Ovary (tissue), 3 donors: ENCODE measurements at regions not wholly inside any gene's neighbourhood (a gene's known extent, or its start where the extent isn't known, plus 50 kb on each side); places are given as distances from the start of the nearest gene placed in this dataset.

Source experiments
- EP300 ChIP-seq: sonication (generic); formaldehyde crosslinking; IDR thresholded peaks from one replicate; pipeline ENCODE4 v1.6.1; 2017; ENCODE audit warnings: antibody characterized with exemption
- TF ChIP-seq, protein P1 (sequence below), 3 donors: fragments of 450-650 bp in 2 of 3; fragments of 200-600 bp in 1 of 3; IDR thresholded peaks; one replicate each; pipeline versions ENCODE4 v1.5.1 to v1.8.0; 2016 to 2022; ENCODE audit warnings: antibody characterized with exemption in 3 of 3, mild to moderate bottlenecking in 1 of 3
- donor health status: DM: no; HTN: no; CAD: no.

DNA sequence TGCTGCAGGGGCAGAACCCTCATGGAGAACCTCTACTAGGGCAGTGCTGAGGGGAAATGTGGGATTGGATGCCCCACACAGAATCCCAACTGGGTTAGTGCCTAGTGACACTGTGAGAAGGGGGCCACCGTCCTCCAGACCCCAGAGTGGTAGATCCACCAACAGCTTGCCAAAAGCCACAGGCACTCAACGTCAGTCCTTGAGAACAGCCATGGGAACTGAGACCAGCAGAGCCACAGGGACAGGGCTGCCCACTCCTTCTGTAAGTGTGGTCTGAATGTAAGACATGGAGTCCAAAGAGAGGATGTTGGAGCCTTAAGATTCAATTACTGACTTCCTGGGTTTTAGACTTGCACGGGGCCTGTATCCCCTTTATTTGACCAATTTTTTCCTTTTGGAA lies 1451.5 kb downstream of the SI start:
- TF ChIP-seq EP300: no peak
- TF ChIP-seq, protein P1, sequence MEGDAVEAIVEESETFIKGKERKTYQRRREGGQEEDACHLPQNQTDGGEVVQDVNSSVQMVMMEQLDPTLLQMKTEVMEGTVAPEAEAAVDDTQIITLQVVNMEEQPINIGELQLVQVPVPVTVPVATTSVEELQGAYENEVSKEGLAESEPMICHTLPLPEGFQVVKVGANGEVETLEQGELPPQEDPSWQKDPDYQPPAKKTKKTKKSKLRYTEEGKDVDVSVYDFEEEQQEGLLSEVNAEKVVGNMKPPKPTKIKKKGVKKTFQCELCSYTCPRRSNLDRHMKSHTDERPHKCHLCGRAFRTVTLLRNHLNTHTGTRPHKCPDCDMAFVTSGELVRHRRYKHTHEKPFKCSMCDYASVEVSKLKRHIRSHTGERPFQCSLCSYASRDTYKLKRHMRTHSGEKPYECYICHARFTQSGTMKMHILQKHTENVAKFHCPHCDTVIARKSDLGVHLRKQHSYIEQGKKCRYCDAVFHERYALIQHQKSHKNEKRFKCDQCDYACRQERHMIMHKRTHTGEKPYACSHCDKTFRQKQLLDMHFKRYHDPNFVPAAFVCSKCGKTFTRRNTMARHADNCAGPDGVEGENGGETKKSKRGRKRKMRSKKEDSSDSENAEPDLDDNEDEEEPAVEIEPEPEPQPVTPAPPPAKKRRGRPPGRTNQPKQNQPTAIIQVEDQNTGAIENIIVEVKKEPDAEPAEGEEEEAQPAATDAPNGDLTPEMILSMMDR (IDR thresholded peaks at IDR 0.05): no peak
